ENCODE measurements at regions not wholly inside any gene's neighbourhood (a gene's known extent, or its start where the extent isn't known, plus 50 kb on each side); places are given as distances from the start of the nearest gene placed in this dataset.

DNA sequence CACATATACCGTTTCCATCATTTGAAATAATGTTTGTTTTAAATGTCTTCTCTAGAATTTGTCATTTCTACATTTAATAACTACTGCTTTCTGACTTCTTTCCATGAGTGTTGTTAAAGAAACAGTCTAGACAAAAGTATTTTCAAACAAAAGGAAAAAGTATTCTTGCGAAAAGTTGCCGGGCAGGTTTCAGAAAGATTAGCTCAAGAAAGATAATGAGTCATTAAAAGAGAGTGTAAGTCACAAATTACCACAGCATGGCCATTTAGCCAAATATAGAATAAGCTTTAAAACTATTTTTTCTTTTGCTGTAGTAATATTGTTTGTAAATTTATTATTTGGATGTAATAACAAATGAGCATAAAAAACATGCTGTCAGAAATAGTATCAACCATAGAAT, 493.0 kb downstream of the TLL1 start:
- H3K9me3 Mint-ChIP-seq (ENCODE audit: unreplicated experiment), result no peaks in the 10 kb centered on the region

DNA sequence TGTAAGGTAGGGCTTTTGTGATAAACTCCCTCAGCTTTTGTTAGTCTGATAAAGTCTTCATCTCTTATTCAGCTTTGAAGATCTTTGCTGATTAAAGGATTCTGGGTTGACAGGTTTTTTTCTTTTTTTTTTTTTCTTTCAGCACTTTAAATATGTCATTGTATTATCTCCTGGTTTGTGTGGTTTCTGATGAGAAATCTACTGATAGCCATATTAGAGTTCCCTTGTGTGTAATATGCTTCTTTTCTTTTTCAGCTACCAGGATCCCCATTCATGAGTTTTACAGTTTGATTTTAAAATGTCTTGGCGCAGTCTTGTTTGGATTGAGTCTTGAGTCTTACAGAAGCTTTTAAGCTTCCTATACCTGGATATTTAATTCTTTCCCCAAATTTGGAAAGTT, 504.5 kb downstream of the TLL1 start:
- TF ChIP-seq, protein P1, sequence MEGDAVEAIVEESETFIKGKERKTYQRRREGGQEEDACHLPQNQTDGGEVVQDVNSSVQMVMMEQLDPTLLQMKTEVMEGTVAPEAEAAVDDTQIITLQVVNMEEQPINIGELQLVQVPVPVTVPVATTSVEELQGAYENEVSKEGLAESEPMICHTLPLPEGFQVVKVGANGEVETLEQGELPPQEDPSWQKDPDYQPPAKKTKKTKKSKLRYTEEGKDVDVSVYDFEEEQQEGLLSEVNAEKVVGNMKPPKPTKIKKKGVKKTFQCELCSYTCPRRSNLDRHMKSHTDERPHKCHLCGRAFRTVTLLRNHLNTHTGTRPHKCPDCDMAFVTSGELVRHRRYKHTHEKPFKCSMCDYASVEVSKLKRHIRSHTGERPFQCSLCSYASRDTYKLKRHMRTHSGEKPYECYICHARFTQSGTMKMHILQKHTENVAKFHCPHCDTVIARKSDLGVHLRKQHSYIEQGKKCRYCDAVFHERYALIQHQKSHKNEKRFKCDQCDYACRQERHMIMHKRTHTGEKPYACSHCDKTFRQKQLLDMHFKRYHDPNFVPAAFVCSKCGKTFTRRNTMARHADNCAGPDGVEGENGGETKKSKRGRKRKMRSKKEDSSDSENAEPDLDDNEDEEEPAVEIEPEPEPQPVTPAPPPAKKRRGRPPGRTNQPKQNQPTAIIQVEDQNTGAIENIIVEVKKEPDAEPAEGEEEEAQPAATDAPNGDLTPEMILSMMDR (IDR thresholded peaks at IDR 0.05; ENCODE audit: partially characterized antibody, unreplicated experiment), result no peak
- no peak overlapping the region for H3K4me3 Mint-ChIP-seq (ENCODE audit: unreplicated experiment)
- peaks cover 6% of the 10 kb centered on the region for H3K9me3 Mint-ChIP-seq (ENCODE audit: unreplicated experiment)
- no peak for DNase-seq
- no peaks in the 10 kb centered on the region for H3K27me3 Mint-ChIP-seq (ENCODE audit: unreplicated experiment)
- no peak overlapping the region for H3K27ac Mint-ChIP-seq (ENCODE audit: unreplicated experiment)
- peaks cover 8% of the 10 kb centered on the region for H3K36me3 Mint-ChIP-seq (ENCODE audit: unreplicated experiment)
- no peaks in the 10 kb centered on the region for H3K4me1 Mint-ChIP-seq (ENCODE audit: low read depth, unreplicated experiment)

More for the DNA sequence above, 493.0 kb downstream of the TLL1 start:
- no peaks in the 10 kb centered on the region for H3K4me1 Mint-ChIP-seq (ENCODE audit: low read depth, unreplicated experiment)
- no peak overlapping the region for H3K27ac Mint-ChIP-seq (ENCODE audit: unreplicated experiment)
- H3K27me3 Mint-ChIP-seq (ENCODE audit: unreplicated experiment), result no peaks in the 10 kb centered on the region
- no peak overlapping the region for H3K4me3 Mint-ChIP-seq (ENCODE audit: unreplicated experiment)
- TF ChIP-seq, protein P1 (IDR thresholded peaks at IDR 0.05; ENCODE audit: partially characterized antibody, unreplicated experiment), result no peak
- H3K36me3 Mint-ChIP-seq (ENCODE audit: unreplicated experiment), result no peaks in the 10 kb centered on the region
- DNase-seq, result no peak

DNA sequence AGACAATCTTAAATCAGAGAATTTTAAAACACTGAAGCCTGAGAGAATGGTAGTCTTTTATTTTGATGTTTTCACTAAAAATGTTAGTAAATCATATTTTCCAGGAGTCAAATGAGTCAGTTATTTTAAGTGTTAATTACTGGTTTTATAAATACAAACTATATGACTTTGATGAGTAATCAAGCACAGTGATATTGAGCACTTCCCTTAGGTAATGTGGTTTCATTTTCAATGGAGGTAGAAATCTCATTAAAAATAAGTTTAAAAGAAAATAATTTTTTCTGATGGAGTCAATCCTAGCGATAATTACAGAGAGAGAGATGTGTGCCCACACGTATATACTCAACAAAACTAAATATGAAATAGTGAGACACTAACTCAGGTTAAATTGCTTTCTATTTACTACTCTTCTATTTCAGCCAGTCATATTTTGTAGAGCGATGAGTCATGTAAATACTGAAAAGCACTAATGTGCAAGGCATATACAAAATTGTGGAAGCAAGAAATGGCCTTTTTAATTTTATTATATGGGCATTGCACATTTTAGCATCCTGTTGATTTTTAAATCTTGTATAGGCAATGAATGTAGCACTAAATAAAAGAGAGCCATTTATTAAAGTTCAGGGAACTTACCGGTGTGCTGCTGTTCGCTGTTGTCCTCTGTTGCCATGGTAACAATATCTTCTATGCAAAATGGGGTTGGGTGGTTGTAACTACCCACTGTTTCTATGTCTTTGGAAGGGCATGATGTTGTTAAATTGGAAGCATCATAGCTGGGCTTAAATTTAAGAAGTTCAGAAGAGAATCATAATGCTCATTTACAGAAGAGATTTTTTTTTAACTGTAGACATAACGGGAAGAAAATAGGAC, 513.7 kb downstream of the TLL1 start:
- no peaks in the 10 kb centered on the region for H3K36me3 Mint-ChIP-seq (ENCODE audit: unreplicated experiment)
- no peak for DNase-seq
- H3K27ac Mint-ChIP-seq (ENCODE audit: unreplicated experiment), result no peak overlapping the region
- H3K27me3 Mint-ChIP-seq (ENCODE audit: unreplicated experiment), result no peaks in the 10 kb centered on the region
- H3K4me1 Mint-ChIP-seq (ENCODE audit: low read depth, unreplicated experiment), result no peaks in the 10 kb centered on the region
- H3K9me3 Mint-ChIP-seq (ENCODE audit: unreplicated experiment), result no peaks in the 10 kb centered on the region
- no peak overlapping the region for H3K4me3 Mint-ChIP-seq (ENCODE audit: unreplicated experiment)
- TF ChIP-seq, protein P1 (IDR thresholded peaks at IDR 0.05; ENCODE audit: partially characterized antibody, unreplicated experiment), result no peak

DNA sequence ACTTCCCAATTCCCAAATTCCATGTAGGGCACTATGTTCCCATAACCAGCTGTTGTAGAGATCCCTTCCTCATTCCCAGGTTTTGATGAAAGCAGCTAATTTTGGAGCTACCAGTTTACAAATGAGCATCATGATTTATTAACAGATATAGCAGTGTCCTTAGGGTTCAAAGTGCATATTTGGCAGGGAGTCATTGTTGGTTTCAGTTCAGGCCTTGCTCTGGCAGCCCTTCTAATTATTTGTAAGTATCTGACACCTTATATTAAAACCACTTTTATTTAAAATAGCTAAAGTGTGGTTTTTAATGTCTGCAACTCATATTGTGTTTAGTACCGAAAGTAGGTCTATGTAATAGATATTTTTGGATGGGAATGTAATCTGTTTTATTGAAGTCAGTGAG, 518.5 kb downstream of the TLL1 start:
- TF ChIP-seq, protein P1 (IDR thresholded peaks at IDR 0.05; ENCODE audit: partially characterized antibody, unreplicated experiment), result no peak
- H3K4me1 Mint-ChIP-seq (ENCODE audit: low read depth, unreplicated experiment), result no peaks in the 10 kb centered on the region
- H3K9me3 Mint-ChIP-seq (ENCODE audit: unreplicated experiment), result no peaks in the 10 kb centered on the region
- DNase-seq, result no peak
- no peak overlapping the region for H3K27ac Mint-ChIP-seq (ENCODE audit: unreplicated experiment)
- H3K27me3 Mint-ChIP-seq (ENCODE audit: unreplicated experiment), result no peaks in the 10 kb centered on the region
- H3K4me3 Mint-ChIP-seq (ENCODE audit: unreplicated experiment), result no peak overlapping the region
- H3K36me3 Mint-ChIP-seq (ENCODE audit: unreplicated experiment), result no peaks in the 10 kb centered on the region

DNA sequence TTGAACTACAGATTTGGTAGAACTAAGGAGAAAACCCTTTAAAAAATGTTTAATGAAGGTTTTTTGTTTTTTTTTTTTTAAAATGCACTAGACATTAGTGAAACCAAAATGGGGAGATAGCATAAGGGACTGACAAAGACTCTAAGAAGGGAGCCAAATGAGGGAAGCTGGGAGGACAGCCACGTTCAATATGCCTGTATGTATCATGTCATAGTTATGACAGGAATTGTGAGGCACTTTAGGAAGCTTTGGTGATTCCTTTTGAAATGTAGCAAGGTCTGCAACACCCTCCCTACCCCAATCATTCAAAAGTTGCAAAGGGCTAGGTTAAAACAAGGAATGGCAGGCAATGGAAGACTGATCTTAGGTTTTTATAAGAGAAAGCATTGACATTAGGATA, 526.0 kb downstream of the TLL1 start:
- no peaks in the 10 kb centered on the region for H3K9me3 Mint-ChIP-seq (ENCODE audit: unreplicated experiment)

More for the DNA sequence above, 526.0 kb downstream of the TLL1 start:
- Mint-ChIP-seq H3K27ac (ENCODE audit: unreplicated experiment) (no peak overlapping the region), H3K36me3 (ENCODE audit: unreplicated experiment) (no peaks in the 10 kb centered on the region), H3K4me3 (ENCODE audit: unreplicated experiment) (no peak overlapping the region), H3K27me3 (ENCODE audit: unreplicated experiment) (no peaks in the 10 kb centered on the region), H3K4me1 (ENCODE audit: low read depth, unreplicated experiment) (no peaks in the 10 kb centered on the region)
- no peak for DNase-seq
- TF ChIP-seq, protein P1 (IDR thresholded peaks at IDR 0.05; ENCODE audit: partially characterized antibody, unreplicated experiment), result no peak
